AG09309 (cell line): ENCODE measurements at regions not wholly inside any gene's neighbourhood (a gene's known extent, or its start where the extent isn't known, plus 50 kb on each side); places are given as distances from the start of the nearest gene placed in this dataset.

Experiments used
- DNase-seq: peaks from one replicate; pipeline ENCODE4 v3.0.0-alpha.2; 2010; ENCODE audit warnings: low read depth
- H3K4me3 ChIP-seq: 2 replicates; pipeline ENCODE4 v1.5.1; 2011; ENCODE audit warnings: mild to moderate bottlenecking, low read depth, low read length, moderate library complexity; ENCODE audit not compliant: control insufficient read depth
- CTCF ChIP-seq: IDR thresholded peaks from 2 replicates; pipeline ENCODE4 v1.5.1; 2011; ENCODE audit warnings: mild to moderate bottlenecking, low read depth, low read length, inconsistent platforms; ENCODE audit not compliant: insufficient read depth, control insufficient read depth; ENCODE audit errors: missing control alignments

GRCh38 chrX:39633293-39633692 is 464.5 kb downstream of the BCOR start:
- no peak overlapping the region for H3K4me3 ChIP-seq
- no peak for TF ChIP-seq CTCF
- no peak for DNase-seq

- no peak for DNase-seq
- no peak overlapping the region for H3K4me3 ChIP-seq
- TF ChIP-seq CTCF = no peak
Measured at GRCh38 chrX:39636481-39636880, 461.3 kb downstream of the BCOR start.

GRCh38 chrX:39638526-39638925 is 459.2 kb downstream of the BCOR start:
- H3K4me3 ChIP-seq = no peak overlapping the region
- TF ChIP-seq CTCF = no peak
- DNase-seq = no peak

GRCh38 chrX:39639871-39640270 is 457.9 kb downstream of the BCOR start:
- DNase-seq = no peak
- no peak overlapping the region for H3K4me3 ChIP-seq
- TF ChIP-seq CTCF = no peak

GRCh38 chrX:39640866-39641265 is 456.9 kb downstream of the BCOR start:
- DNase-seq = no peak
- no peak for TF ChIP-seq CTCF
- no peak overlapping the region for H3K4me3 ChIP-seq

GRCh38 chrX:39642071-39642470 is 455.7 kb downstream of the BCOR start:
- DNase-seq = no peak
- TF ChIP-seq CTCF = no peak
- H3K4me3 ChIP-seq = no peak overlapping the region

GRCh38 chrX:39643550-39643949 is 454.2 kb downstream of the BCOR start:
- TF ChIP-seq CTCF = no peak
- no peak for DNase-seq
- H3K4me3 ChIP-seq = no peak overlapping the region
